ENCODE measurements at regions not wholly inside any gene's neighbourhood (a gene's known extent, or its start where the extent isn't known, plus 50 kb on each side); places are given as distances from the start of the nearest gene placed in this dataset.
A peak's percentile ranks its signal among the peaks of the same experiment; 100 is the strongest.

GRCh38 chr14:61932974-61933373, 170.8 kb downstream of the SNAPC1 start:
- TF ChIP-seq CTCF (conservative IDR thresholded peaks at IDR 0.05) = no peak
- Histone ChIP-seq H4K20me1 (ENCODE audit: control insufficient read depth, insufficient read depth, insufficient read length) (no peaks in the 10 kb centered on the region), H3K23ac (ENCODE audit: insufficient read length, low read depth, low read length) (no peak overlapping the region), H3K27ac (ENCODE audit: insufficient read length, low read depth, low read length) (no peak overlapping the region), H3K4me1 (ENCODE audit: insufficient read depth, low read length) (peaks cover 20% of the 10 kb centered on the region), H3K18ac (ENCODE audit: insufficient read length, low read depth, low read length) (no peak overlapping the region), H3K4ac (ENCODE audit: low read depth, low read length) (no peak overlapping the region), H2BK5ac (ENCODE audit: insufficient read length, low read length) (no peak overlapping the region), H3K27me3 (ENCODE audit: insufficient read depth, low read length) (no peaks in the 10 kb centered on the region), H3K79me1 (ENCODE audit: insufficient read depth, low read depth, low read length, poor library complexity, severe bottlenecking) (no peaks in the 10 kb centered on the region), H2BK20ac (ENCODE audit: low read depth, low read length, poor library complexity, severe bottlenecking) (no peak overlapping the region), H2BK120ac (ENCODE audit: low read depth, low read length, poor library complexity, severe bottlenecking) (no peak overlapping the region), H2BK15ac (ENCODE audit: low read depth, low read length) (no peak overlapping the region), H3K56ac (ENCODE audit: insufficient read length, low read depth, low read length) (no peak overlapping the region), H3K14ac (ENCODE audit: insufficient read depth, low read length) (no peak overlapping the region), H3T11ph (ENCODE audit: low read length) (no peak overlapping the region), H4K8ac (replicated peaks; ENCODE audit: insufficient read length, low read depth, low read length) (no peak overlapping the region), H4K91ac (ENCODE audit: insufficient read length, low read depth, low read length) (no peak overlapping the region), H3K23me2 (ENCODE audit: insufficient read length, low read depth, low read length, poor library complexity, severe bottlenecking) (no peaks in the 10 kb centered on the region), H3K9ac (ENCODE audit: extremely low read depth, insufficient read length, low read length) (no peak overlapping the region), H3K79me2 (ENCODE audit: insufficient read depth, low read length) (0 out of 2 replicates have a peak, but pooled peaks cover 1% of the 10 kb centered on the region), H2AK5ac (ENCODE audit: insufficient read length, low read length) (no peak overlapping the region), H2AFZ (ENCODE audit: low read length) (no peak overlapping the region), H4K5ac (ENCODE audit: insufficient read length, low read depth, low read length) (no peak overlapping the region), H2BK12ac (ENCODE audit: insufficient read length, low read depth, low read length) (no peak overlapping the region), H3K4me2 (ENCODE audit: insufficient read depth, insufficient read length, low read length) (no peak overlapping the region), H3K9me3 (ENCODE audit: control insufficient read depth, low read depth, low read length) (no peaks in the 10 kb centered on the region)
- H3K4me1 Mint-ChIP-seq = peaks cover 35 to 40% of the 10 kb centered on the region in 2 experiments
- H3K27me3 Mint-ChIP-seq (ENCODE audit: low read depth) = no peaks in the 10 kb centered on the region
- H3K4me3 Mint-ChIP-seq = no peak overlapping the region
- H3K9me3 Mint-ChIP-seq = no peaks in the 10 kb centered on the region
- no CpG with 5 or more reads among the region's 4 CpGs for WGBS (ENCODE audit: extremely low coverage, insufficient read length, low lambda C conversion rate)
- peak overlapping the region in 1 of 3 experiments; percentile 26; a peak in 2 of 7 replicates for H3K27ac Mint-ChIP-seq
- no peak for DNase-seq
- peaks cover 0 to 6% (median 0%) of the 10 kb centered on the region in 3 experiments; a peak in 2 of 7 replicates for H3K36me3 Mint-ChIP-seq (ENCODE audit: insufficient read depth in 1 of 3, low read depth in 3 of 3)

All from H9 (cell line).